Ovary (tissue), 7 donors: ENCODE measurements at regions not wholly inside any gene's neighbourhood (a gene's known extent, or its start where the extent isn't known, plus 50 kb on each side); places are given as distances from the start of the nearest gene placed in this dataset.

Experiments
- DNase-seq, 5 donors: peaks; one replicate each; pipeline ENCODE4 v3.0.0-alpha.2; 2019 to 2020
- H3K27ac ChIP-seq, 2 donors: fragments of 200-600 bp; one replicate each; pipeline versions ENCODE4 v1.5.1 to v1.8.0; 2019 to 2022
- H3K27me3 ChIP-seq: fragments of 200-600 bp; one replicate; pipeline ENCODE4 v1.8.0; 2022
- H3K36me3 ChIP-seq: fragments of 200-600 bp; sonication (generic); one replicate; pipeline ENCODE4 v1.5.1; 2019
- H3K4me1 ChIP-seq: one replicate; pipeline ENCODE4 v1.8.1; 2013; ENCODE audit warnings: mild to moderate bottlenecking, moderate library complexity; ENCODE audit not compliant: insufficient read depth
- H3K4me3 ChIP-seq: fragments of 200-600 bp; sonication (generic); one replicate; pipeline ENCODE4 v1.5.1; 2017
- H3K9me3 ChIP-seq, 2 donors: fragments of 200-600 bp in 1 of 2; sonication (generic) in 1 of 2; one replicate each; pipeline versions ENCODE4 v1.5.1 to v1.8.1; 2013 to 2019; ENCODE audit warnings: mild to moderate bottlenecking in 1 of 2, moderate library complexity in 1 of 2
- EP300 ChIP-seq: sonication (generic); formaldehyde crosslinking; IDR thresholded peaks from one replicate; pipeline ENCODE4 v1.6.1; 2017; ENCODE audit warnings: antibody characterized with exemption
- POLR2A ChIP-seq: fragments of 450-650 bp; IDR thresholded peaks from one replicate; pipeline ENCODE4 v1.6.1; 2017; ENCODE audit warnings: antibody characterized with exemption, mild to moderate bottlenecking, moderate library complexity
- WGBS, 3 donors: extraction: QIAGEN DNeasy Blood & Tissue Kit in 1 of 3; methylation state at CpG; one replicate each; pipeline versions ENCODE4 v1.1.5 to v1.1.7; 2013 to 2017; 5-methylcytosine and 5-hydroxymethylcytosine counted together
- intact Hi-C, 4 donors: fragments of 100-400 bp; cut with DNase I; formaldehyde crosslinking; loops; one replicate each; pipeline versions ENCODE4 v1.11.0 to v1.15.1; 2022 to 2023
- TF ChIP-seq, protein P1 (sequence below), 3 donors: fragments of 450-650 bp in 2 of 3; fragments of 200-600 bp in 1 of 3; IDR thresholded peaks; one replicate each; pipeline versions ENCODE4 v1.5.1 to v1.8.0; 2016 to 2022; ENCODE audit warnings: antibody characterized with exemption in 3 of 3, mild to moderate bottlenecking in 1 of 3
- donor health status: DM: no; HTN: no; CAD: no; lungs with moderate emphysema.
- donor health status: DM: no; HTN: no; CAD: no.
- donor health status: Bipolar disorder and iron deficiency.
- donor health status: DM: no; HTN: no; CAD: no.
- donor health status: DM: yes; HTN: yes; CAD: no.

DNA sequence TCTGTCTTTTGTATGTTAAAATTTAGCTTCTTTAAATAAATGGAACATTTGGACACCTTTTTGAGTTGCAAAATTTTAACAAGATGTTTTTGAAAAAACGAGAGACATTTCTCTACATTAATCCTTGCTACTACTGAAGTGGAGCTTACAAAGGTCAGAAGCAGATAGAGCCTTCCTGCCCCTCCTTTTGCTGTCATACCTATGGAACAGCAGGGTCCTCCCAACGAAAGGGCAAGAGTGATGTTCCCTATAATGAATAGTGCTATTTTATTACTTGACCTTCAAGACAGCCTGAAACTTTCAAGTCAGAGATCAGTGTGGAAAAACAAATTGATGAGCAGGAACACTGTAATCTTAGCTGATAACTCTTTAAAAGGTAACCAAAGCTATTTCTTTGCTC lies 1538.9 kb downstream of the PLA2G4A start:
- DNase-seq, result no peak
- Histone ChIP-seq H3K27ac (no peak overlapping the region), H3K4me3 (no peak overlapping the region), H3K36me3 (no peaks in the 10 kb centered on the region), H3K9me3 (no peaks in the 10 kb centered on the region), H3K4me1 (no peaks in the 10 kb centered on the region), H3K27me3 (no peaks in the 10 kb centered on the region)
- TF ChIP-seq, protein P1, sequence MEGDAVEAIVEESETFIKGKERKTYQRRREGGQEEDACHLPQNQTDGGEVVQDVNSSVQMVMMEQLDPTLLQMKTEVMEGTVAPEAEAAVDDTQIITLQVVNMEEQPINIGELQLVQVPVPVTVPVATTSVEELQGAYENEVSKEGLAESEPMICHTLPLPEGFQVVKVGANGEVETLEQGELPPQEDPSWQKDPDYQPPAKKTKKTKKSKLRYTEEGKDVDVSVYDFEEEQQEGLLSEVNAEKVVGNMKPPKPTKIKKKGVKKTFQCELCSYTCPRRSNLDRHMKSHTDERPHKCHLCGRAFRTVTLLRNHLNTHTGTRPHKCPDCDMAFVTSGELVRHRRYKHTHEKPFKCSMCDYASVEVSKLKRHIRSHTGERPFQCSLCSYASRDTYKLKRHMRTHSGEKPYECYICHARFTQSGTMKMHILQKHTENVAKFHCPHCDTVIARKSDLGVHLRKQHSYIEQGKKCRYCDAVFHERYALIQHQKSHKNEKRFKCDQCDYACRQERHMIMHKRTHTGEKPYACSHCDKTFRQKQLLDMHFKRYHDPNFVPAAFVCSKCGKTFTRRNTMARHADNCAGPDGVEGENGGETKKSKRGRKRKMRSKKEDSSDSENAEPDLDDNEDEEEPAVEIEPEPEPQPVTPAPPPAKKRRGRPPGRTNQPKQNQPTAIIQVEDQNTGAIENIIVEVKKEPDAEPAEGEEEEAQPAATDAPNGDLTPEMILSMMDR (IDR thresholded peaks at IDR 0.05), result no peak
- no peak for TF ChIP-seq EP300
- TF ChIP-seq POLR2A, result no peak
- intact Hi-C loops, result no loop called here
- 24 to 45% (median 30%) methylated on average over 2 of the region's 2 CpGs for WGBS, 3 donors

DNA sequence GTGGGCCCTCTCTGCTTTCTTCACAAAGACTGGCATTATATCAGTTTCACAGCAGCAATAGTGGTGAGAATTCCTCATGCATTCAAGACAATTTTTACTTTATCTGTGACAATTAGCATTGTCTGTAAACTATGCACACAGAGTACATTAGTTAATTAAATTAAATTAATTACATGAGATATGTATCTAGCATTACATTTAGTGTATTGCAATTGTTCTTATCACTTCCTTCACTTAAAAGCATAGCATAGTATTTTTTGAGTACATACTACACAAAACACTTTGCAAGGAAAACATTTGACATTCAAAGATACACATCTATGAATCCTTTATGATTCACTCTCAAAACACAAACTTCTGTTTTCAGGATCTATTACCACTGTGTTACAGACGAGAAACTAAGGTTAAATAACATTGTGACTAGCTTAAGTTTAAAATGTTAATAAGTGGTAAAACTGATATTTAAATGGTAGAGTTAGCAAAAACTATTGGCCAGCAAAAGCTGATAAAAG lies 1542.6 kb downstream of the PLA2G4A start:
- Histone ChIP-seq H3K4me1 (no peaks in the 10 kb centered on the region), H3K27me3 (no peaks in the 10 kb centered on the region), H3K4me3 (no peak overlapping the region), H3K36me3 (no peaks in the 10 kb centered on the region), H3K27ac (no peak overlapping the region), H3K9me3 (no peaks in the 10 kb centered on the region)
- no peak for DNase-seq
- TF ChIP-seq, protein P1 (IDR thresholded peaks at IDR 0.05), result no peak
- TF ChIP-seq EP300 (no peak), POLR2A (no peak)
- intact Hi-C loops, result no loop called here
- whole genome bisulfite sequencing, 3 donors, result 67 to 90% (median 84%) methylated on average over 1 of the region's 1 CpG

GRCh38 chr1:188372821-188373220 lies 1544.1 kb downstream of the PLA2G4A start:
- no peaks in the 10 kb centered on the region for H3K27me3 ChIP-seq
- no peak overlapping the region for H3K4me3 ChIP-seq
- TF ChIP-seq EP300 (no peak), POLR2A (no peak)
- TF ChIP-seq, protein P1 (IDR thresholded peaks at IDR 0.05), result no peak
- no peak for DNase-seq
- H3K4me1 ChIP-seq, result no peaks in the 10 kb centered on the region
- no peaks in the 10 kb centered on the region for H3K9me3 ChIP-seq
- intact Hi-C loops, result no loop called here
- no peak overlapping the region for H3K27ac ChIP-seq
- no peaks in the 10 kb centered on the region for H3K36me3 ChIP-seq
- 93 to 96% (median 94%) methylated on average over 2 of the region's 2 CpGs for whole genome bisulfite sequencing, 3 donors

DNA sequence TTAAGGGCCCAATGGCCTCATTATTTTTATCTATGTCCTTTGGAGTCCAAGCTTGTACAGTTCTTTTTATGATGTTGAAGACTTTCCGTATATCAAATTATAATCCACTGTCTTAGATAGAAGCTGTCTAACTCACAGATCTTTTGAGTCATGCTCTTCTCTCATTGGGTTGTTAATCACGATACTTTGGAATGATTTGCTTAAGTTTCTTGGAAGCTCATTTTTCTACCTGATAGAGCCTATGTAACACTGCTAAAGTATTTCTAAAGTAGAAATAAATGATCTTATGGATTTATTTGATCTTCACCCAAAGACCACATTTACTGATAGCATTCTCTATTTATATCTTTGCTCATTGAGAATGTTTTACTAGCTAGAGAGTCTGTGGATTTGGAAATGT lies 1554.1 kb downstream of the PLA2G4A start:
- intact Hi-C loops, result no loop called here
- Histone ChIP-seq H3K27ac (no peak overlapping the region), H3K36me3 (no peaks in the 10 kb centered on the region), H3K9me3 (no peaks in the 10 kb centered on the region), H3K4me1 (no peaks in the 10 kb centered on the region), H3K4me3 (no peak overlapping the region), H3K27me3 (no peaks in the 10 kb centered on the region)
- TF ChIP-seq, protein P1 (IDR thresholded peaks at IDR 0.05), result no peak
- no peak for TF ChIP-seq EP300
- WGBS, 3 donors, result 84 to 86% (median 85%) methylated on average over 2 of the region's 2 CpGs
- DNase-seq, result no peak
